ENCODE measurements at regions not wholly inside any gene's neighbourhood (a gene's known extent, or its start where the extent isn't known, plus 50 kb on each side); places are given as distances from the start of the nearest gene placed in this dataset.

- no peaks in the 10 kb centered on the region for H3K4me1 ChIP-seq (ENCODE audit: control insufficient read depth in 1 of 2, insufficient read depth in 2 of 2, low read length in 2 of 2)
- TF ChIP-seq, protein P1, sequence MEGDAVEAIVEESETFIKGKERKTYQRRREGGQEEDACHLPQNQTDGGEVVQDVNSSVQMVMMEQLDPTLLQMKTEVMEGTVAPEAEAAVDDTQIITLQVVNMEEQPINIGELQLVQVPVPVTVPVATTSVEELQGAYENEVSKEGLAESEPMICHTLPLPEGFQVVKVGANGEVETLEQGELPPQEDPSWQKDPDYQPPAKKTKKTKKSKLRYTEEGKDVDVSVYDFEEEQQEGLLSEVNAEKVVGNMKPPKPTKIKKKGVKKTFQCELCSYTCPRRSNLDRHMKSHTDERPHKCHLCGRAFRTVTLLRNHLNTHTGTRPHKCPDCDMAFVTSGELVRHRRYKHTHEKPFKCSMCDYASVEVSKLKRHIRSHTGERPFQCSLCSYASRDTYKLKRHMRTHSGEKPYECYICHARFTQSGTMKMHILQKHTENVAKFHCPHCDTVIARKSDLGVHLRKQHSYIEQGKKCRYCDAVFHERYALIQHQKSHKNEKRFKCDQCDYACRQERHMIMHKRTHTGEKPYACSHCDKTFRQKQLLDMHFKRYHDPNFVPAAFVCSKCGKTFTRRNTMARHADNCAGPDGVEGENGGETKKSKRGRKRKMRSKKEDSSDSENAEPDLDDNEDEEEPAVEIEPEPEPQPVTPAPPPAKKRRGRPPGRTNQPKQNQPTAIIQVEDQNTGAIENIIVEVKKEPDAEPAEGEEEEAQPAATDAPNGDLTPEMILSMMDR (IDR thresholded peaks at IDR 0.05) = no peak
- H3K36me3 Mint-ChIP-seq = no peaks in the 10 kb centered on the region
- H3K4me3 Mint-ChIP-seq = no peak overlapping the region
- 89% methylated on average over 3 of the region's 7 CpGs for WGBS (ENCODE audit: insufficient coverage)
- intact Hi-C loops (cut with micrococcal nuclease) = no loop called here
- H3K4me2 ChIP-seq (replicated peaks; ENCODE audit: extremely low read depth, low read length, poor library complexity, severe bottlenecking) = no peak overlapping the region
- DNase-seq = no peak
- H3K79me2 ChIP-seq (ENCODE audit: insufficient read depth, low read length) = no peaks in the 10 kb centered on the region
- no peaks in the 10 kb centered on the region for H4K20me1 ChIP-seq (ENCODE audit: insufficient read depth, low read length)
- no peak overlapping the region for H3K27ac Mint-ChIP-seq
- H3K27me3 Mint-ChIP-seq (ENCODE audit: low read depth in 3 of 3) = peaks cover 8 to 21% (median 9%) of the 10 kb centered on the region in 3 donors
- no peak overlapping the region for H2AFZ ChIP-seq (ENCODE audit: insufficient read depth, low read depth, low read length, poor library complexity, severe bottlenecking)
- H3K9ac ChIP-seq (ENCODE audit: insufficient read depth, low read length, poor library complexity, severe bottlenecking) = no peak overlapping the region
- H3K27ac ChIP-seq (ENCODE audit: low read depth in 1 of 2, low read length in 2 of 2) = no peak overlapping the region
- no peaks in the 10 kb centered on the region for H3K9me3 ChIP-seq (replicated peaks in 1 of 2; ENCODE audit: control insufficient read depth in 1 of 2, insufficient read depth in 1 of 2, low read length in 2 of 2)
- peaks cover 0 to 6% (median 0%) of the 10 kb centered on the region in 7 donors for H3K9me3 Mint-ChIP-seq
- no peaks in the 10 kb centered on the region for H3K27me3 ChIP-seq (ENCODE audit: control insufficient read depth in 2 of 2, insufficient read depth in 2 of 2, low read length in 2 of 2)
- H3K4me1 Mint-ChIP-seq = no peaks in the 10 kb centered on the region
- H3K4me3 ChIP-seq (replicated peaks in 1 of 3; ENCODE audit: low read depth in 2 of 3, low read length in 3 of 3) = no peak overlapping the region
- no peaks in the 10 kb centered on the region for H3K36me3 ChIP-seq (replicated peaks in 1 of 2; ENCODE audit: control insufficient read depth in 1 of 2, insufficient read depth in 2 of 2, low read length in 2 of 2)
Observed at GRCh38 chr1:181409981-181410380, 73.3 kb upstream of the CACNA1E start.

- Histone ChIP-seq H3K36me3 (replicated peaks in 1 of 2; ENCODE audit: control insufficient read depth in 1 of 2, insufficient read depth in 2 of 2, low read length in 2 of 2) (no peaks in the 10 kb centered on the region), H3K27me3 (ENCODE audit: control insufficient read depth in 2 of 2, insufficient read depth in 2 of 2, low read length in 2 of 2) (no peaks in the 10 kb centered on the region), H4K20me1 (ENCODE audit: insufficient read depth, low read length) (no peaks in the 10 kb centered on the region), H3K4me2 (replicated peaks; ENCODE audit: extremely low read depth, low read length, poor library complexity, severe bottlenecking) (no peak overlapping the region), H3K9ac (ENCODE audit: insufficient read depth, low read length, poor library complexity, severe bottlenecking) (no peak overlapping the region), H3K4me3 (replicated peaks in 1 of 3; ENCODE audit: low read depth in 2 of 3, low read length in 3 of 3) (no peak overlapping the region), H3K9me3 (replicated peaks in 1 of 2; ENCODE audit: control insufficient read depth in 1 of 2, insufficient read depth in 1 of 2, low read length in 2 of 2) (no peaks in the 10 kb centered on the region), H3K4me1 (ENCODE audit: control insufficient read depth in 1 of 2, insufficient read depth in 2 of 2, low read length in 2 of 2) (no peaks in the 10 kb centered on the region), H3K27ac (ENCODE audit: low read depth in 1 of 2, low read length in 2 of 2) (no peak overlapping the region), H3K79me2 (ENCODE audit: insufficient read depth, low read length) (no peaks in the 10 kb centered on the region), H2AFZ (ENCODE audit: insufficient read depth, low read depth, low read length, poor library complexity, severe bottlenecking) (no peak overlapping the region)
- Mint-ChIP-seq H3K27me3 (ENCODE audit: low read depth in 3 of 3) (peaks cover 7 to 18% (median 11%) of the 10 kb centered on the region in 3 donors), H3K27ac (no peak overlapping the region), H3K36me3 (no peaks in the 10 kb centered on the region), H3K4me3 (no peak overlapping the region), H3K9me3 (peaks cover 0 to 6% (median 0%) of the 10 kb centered on the region in 7 donors), H3K4me1 (no peaks in the 10 kb centered on the region)
- DNase-seq = no peak
- intact Hi-C loops (cut with micrococcal nuclease) = no loop called here
- WGBS (ENCODE audit: insufficient coverage) = 100% methylated on average over 2 of the region's 9 CpGs
- TF ChIP-seq, protein P1 (IDR thresholded peaks at IDR 0.05) = no peak
Observed at GRCh38 chr1:181412746-181413145, 70.6 kb upstream of the CACNA1E start.

Data from CD14-positive monocyte (primary cell).